Gastroesophageal sphincter (tissue), 4 donors: ENCODE measurements at regions not wholly inside any gene's neighbourhood (a gene's known extent, or its start where the extent isn't known, plus 50 kb on each side); places are given as distances from the start of the nearest gene placed in this dataset.
"Not testable (repeated sequence)": the region's sequence is repeated elsewhere in the genome, so short reads cannot be mapped to it uniquely, and the experiment has no call there.

ENCODE experiments used
- ATAC-seq: fragments of 150-250 bp; one replicate; pipeline ENCODE4 v1.9.1; 2016; ENCODE audit warnings: mild to moderate bottlenecking, moderate library complexity
- H3K27ac ChIP-seq, 4 donors: fragments of 200-600 bp; sonication (generic) in 3 of 4; 1 replicate in 3 of 4; 2 replicates in 1 of 4; pipeline ENCODE4 v1.5.1; 2016 to 2019
- H3K27me3 ChIP-seq: fragments of 200-600 bp; sonication (generic); one replicate; pipeline ENCODE4 v1.5.1; 2019
- H3K36me3 ChIP-seq, 2 donors: fragments of 200-600 bp; sonication (generic); one replicate each; pipeline ENCODE4 v1.5.1; 2019; ENCODE audit warnings: control low read depth in 1 of 2
- H3K4me1 ChIP-seq, 3 donors: fragments of 200-600 bp; sonication (generic); 1 replicate in 2 of 3; 2 replicates in 1 of 3; pipeline ENCODE4 v1.5.1; 2016 to 2019; ENCODE audit warnings: control low read depth in 2 of 3
- H3K4me3 ChIP-seq, 2 donors: fragments of 200-600 bp; sonication (generic); one replicate each; pipeline ENCODE4 v1.5.1; 2019; ENCODE audit warnings: mild to moderate bottlenecking in 1 of 2, moderate library complexity in 1 of 2
- H3K9me3 ChIP-seq, 3 donors: fragments of 200-600 bp; sonication (generic); one replicate each; pipeline ENCODE4 v1.5.1; 2017 to 2019; ENCODE audit warnings: control low read depth in 2 of 3
- EP300 ChIP-seq: sonication (generic); formaldehyde crosslinking; IDR thresholded peaks from one replicate; pipeline ENCODE4 v1.6.1; 2017; ENCODE audit warnings: antibody characterized with exemption, mild to moderate bottlenecking
- POLR2A ChIP-seq, 2 donors: fragments of 450-650 bp; IDR thresholded peaks; one replicate each; pipeline ENCODE4 v1.6.1; 2017; ENCODE audit warnings: antibody characterized with exemption in 2 of 2, mild to moderate bottlenecking in 2 of 2, moderate library complexity in 1 of 2
- POLR2AphosphoS5 ChIP-seq: sonication (generic); formaldehyde crosslinking; IDR thresholded peaks from one replicate; pipeline ENCODE4 v1.6.1; 2017; ENCODE audit warnings: antibody characterized with exemption
- WGBS, 2 donors: methylation state at CpG; one replicate each; pipeline ENCODE4 v1.1.5; 2018; ENCODE audit warnings: low coverage in 1 of 2; 5-methylcytosine and 5-hydroxymethylcytosine counted together
- TF ChIP-seq, protein P1 (sequence below), 4 experiments: fragments of 200-600 bp in 2 of 4; fragments of 450-650 bp in 2 of 4; sonication (generic) in 1 of 4; IDR thresholded peaks; one replicate each; pipeline ENCODE4 v1.5.1; 2017 to 2019; ENCODE audit warnings: antibody characterized with exemption in 4 of 4, mild to moderate bottlenecking in 2 of 4, moderate library complexity in 2 of 4

DNA sequence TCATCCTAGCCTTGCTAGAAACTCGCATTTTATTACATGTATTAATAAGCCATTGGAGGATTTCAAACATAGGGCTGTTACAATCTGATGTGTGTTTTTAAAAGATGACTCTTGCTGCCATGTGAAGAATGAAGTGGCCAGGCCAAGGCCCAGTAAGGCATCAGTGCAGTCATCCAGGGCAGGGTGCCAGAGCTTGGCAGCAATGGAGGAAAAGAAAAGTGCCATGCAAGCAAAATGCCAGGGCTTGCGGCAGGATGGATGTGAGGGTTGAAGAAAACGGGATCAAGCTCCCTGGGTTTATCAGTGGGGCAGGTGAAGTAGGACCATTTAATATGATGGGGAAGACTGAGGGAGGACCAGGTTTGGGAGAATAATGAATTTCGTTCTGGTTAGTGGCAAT lies 183.6 kb downstream of the MINAR1 start:
- Histone ChIP-seq H3K36me3 (no peaks in the 10 kb centered on the region), H3K27me3 (peaks cover 10% of the 10 kb centered on the region), H3K4me3 (no peak overlapping the region), H3K27ac (no peak overlapping the region), H3K4me1 (no peaks in the 10 kb centered on the region), H3K9me3 (no peaks in the 10 kb centered on the region)
- ATAC-seq = no peak
- WGBS, 2 donors = 67 to 75% methylated on average over 4 of the region's 4 CpGs
- TF ChIP-seq EP300 (no peak), POLR2A (IDR thresholded peaks at IDR 0.05) (no peak), POLR2AphosphoS5 (no peak)
- TF ChIP-seq, protein P1, sequence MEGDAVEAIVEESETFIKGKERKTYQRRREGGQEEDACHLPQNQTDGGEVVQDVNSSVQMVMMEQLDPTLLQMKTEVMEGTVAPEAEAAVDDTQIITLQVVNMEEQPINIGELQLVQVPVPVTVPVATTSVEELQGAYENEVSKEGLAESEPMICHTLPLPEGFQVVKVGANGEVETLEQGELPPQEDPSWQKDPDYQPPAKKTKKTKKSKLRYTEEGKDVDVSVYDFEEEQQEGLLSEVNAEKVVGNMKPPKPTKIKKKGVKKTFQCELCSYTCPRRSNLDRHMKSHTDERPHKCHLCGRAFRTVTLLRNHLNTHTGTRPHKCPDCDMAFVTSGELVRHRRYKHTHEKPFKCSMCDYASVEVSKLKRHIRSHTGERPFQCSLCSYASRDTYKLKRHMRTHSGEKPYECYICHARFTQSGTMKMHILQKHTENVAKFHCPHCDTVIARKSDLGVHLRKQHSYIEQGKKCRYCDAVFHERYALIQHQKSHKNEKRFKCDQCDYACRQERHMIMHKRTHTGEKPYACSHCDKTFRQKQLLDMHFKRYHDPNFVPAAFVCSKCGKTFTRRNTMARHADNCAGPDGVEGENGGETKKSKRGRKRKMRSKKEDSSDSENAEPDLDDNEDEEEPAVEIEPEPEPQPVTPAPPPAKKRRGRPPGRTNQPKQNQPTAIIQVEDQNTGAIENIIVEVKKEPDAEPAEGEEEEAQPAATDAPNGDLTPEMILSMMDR (IDR thresholded peaks at IDR 0.05) = no peak

DNA sequence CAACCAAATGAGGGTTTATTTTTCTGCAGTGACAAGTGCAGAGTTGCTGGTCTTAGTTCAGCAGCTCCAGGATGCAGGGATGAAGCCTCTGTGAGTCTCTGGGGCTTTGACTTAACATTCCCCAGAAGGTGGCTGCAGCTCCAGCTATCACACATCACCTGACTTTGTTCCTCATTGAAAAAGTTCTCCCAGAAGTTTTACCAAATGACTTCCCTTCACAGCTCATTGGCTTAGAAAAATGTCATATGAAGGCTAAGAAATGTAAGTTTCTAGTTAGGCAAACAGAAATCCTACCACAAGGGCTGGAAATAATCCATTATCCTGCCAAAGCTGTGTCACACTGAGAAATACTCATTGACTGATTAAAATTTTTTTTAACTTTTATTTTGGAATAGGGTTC lies 184.9 kb downstream of the MINAR1 start:
- Histone ChIP-seq H3K27me3 (no peaks in the 10 kb centered on the region), H3K4me3 (no peak overlapping the region), H3K4me1 (no peaks in the 10 kb centered on the region), H3K27ac (no peak overlapping the region), H3K9me3 (no peaks in the 10 kb centered on the region), H3K36me3 (no peaks in the 10 kb centered on the region)
- TF ChIP-seq, protein P1 (IDR thresholded peaks at IDR 0.05) = no peak
- TF ChIP-seq POLR2AphosphoS5 (no peak), EP300 (no peak), POLR2A (IDR thresholded peaks at IDR 0.05) (no peak)
- no peak for ATAC-seq

DNA sequence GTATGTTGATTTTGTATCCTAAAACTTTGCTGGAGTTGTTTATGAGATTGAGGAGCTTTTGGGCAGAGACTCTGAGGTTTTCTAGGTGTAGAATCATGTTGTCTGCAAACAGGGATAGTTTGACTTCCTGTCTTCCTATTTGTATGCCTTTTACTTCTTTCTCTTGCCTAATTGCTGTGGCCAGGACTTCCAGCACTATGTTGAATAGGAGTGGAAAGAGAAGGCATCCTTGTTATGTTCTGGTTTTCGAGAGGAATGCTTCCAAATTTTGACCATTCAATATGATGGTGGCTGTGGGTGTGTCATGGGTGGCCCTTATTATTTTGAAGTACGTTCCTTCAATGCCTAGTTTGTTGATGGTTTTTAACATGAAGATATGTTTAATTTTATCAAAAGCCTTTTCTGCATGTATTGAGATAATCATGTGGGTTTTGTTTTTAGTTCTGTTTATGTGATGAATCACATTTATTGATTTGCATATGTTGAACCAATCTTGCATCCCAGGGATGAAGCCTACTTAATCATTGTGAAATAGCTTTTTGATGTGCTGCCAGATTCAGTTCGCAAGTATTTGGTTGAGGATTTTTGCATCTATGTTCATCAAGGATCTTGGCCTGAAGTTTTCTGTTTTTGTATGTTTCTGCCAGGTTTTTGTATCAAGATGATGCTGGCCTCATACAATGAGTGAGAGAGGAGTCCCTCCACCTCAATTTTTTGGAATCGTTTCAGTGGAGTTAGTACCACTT lies 188.1 kb downstream of the MINAR1 start:
- no peaks in the 10 kb centered on the region for H3K9me3 ChIP-seq
- no peak for TF ChIP-seq POLR2A (IDR thresholded peaks at IDR 0.05)
- no peak for TF ChIP-seq POLR2AphosphoS5
- TF ChIP-seq, protein P1 (IDR thresholded peaks at IDR 0.05) = no peak
- TF ChIP-seq EP300 = no peak

DNA sequence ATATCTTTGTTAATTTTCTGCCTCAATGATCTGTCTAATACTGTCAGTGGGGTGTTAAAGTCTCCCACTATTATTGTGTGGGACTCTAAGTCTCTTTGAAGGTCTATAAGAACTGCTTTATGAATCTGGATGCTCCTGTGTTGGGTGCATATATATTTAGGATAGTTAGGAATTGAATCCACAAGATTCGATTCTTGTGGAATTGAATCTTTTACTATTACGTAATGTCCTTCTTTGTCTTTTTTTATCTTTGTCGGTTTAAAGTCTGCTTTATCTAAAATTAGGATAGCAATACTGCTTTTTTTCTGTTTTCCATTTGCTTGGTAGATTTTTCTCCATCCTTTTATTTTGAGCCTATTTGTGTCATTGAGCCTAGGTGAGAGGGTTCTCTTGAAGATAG lies 189.7 kb downstream of the MINAR1 start:
- not testable (repeated sequence) for H3K27me3 ChIP-seq, H3K4me3 ChIP-seq, H3K4me1 ChIP-seq, ATAC-seq, H3K9me3 ChIP-seq, H3K27ac ChIP-seq, H3K36me3 ChIP-seq
- WGBS, 2 donors = 88 to 100% methylated on average over 3 of the region's 3 CpGs

More for the DNA sequence above, 188.1 kb downstream of the MINAR1 start:
- Histone ChIP-seq H3K36me3 (no peaks in the 10 kb centered on the region), H3K27me3 (no peaks in the 10 kb centered on the region), H3K27ac (no peak overlapping the region), H3K4me1 (no peaks in the 10 kb centered on the region), H3K4me3 (no peak overlapping the region)
- no peak for ATAC-seq
- WGBS, 2 donors = 81 to 83% methylated on average over 4 of the region's 4 CpGs

DNA sequence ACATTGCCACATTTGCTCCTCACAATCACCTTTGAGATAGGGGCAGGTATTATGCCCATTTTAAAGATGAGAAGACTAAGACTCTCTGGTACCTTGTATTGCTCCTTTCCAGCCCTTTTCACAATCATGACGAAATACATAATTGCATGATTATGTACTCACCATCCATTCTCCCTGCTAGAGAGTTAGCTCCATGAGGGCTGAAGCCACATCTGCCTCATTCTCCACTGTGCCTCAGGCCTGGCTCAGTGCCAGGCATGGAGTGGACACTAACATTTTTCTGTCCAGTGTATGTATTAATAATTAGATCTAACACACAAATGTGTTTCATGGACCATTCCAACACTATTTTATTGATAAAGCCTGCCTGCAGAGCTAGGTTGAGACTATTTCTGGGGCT lies 191.4 kb downstream of the MINAR1 start:
- H3K27me3 ChIP-seq = peaks cover 6% of the 10 kb centered on the region
- H3K36me3 ChIP-seq = no peaks in the 10 kb centered on the region
- H3K4me3 ChIP-seq = no peak overlapping the region
- 40 to 81% methylated on average over 1 of the region's 1 CpG for WGBS, 2 donors
- H3K4me1 ChIP-seq = no peaks in the 10 kb centered on the region
- no peak overlapping the region for H3K27ac ChIP-seq
- peaks cover 0 to 9% (median 0%) of the 10 kb centered on the region in 3 donors for H3K9me3 ChIP-seq
- ATAC-seq = no peak
- no peak for TF ChIP-seq POLR2AphosphoS5
- TF ChIP-seq, protein P1 (IDR thresholded peaks at IDR 0.05) = no peak
- TF ChIP-seq EP300 = no peak
